ENCODE measurements at regions not wholly inside any gene's neighbourhood (a gene's known extent, or its start where the extent isn't known, plus 50 kb on each side); places are given as distances from the start of the nearest gene placed in this dataset.

DNA sequence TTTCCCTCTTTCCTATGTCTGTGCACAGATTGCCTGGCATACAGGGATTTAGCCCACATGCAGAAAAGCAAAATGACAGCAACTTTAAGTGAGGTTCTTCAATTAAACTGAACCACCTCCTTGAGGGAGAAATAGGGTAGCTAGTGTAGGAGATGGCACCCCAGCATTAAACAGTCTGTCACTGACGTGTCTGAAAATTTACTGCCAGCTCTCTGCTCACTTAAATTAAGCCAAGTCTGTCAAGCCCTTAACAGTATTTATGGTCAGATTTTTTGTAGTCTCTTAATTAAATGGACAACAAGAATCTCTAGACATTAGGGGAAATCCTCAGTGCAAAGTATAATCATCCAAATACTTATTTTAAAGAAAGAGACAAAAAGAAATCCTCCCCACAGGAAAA is 696.5 kb upstream of the PTBP2 start:
- Histone ChIP-seq H3K9me3 (ENCODE audit: low read depth, low read length) (no peaks in the 10 kb centered on the region; the same call in 1 of the 2 replicates), H3K36me3 (ENCODE audit: insufficient read depth, low read length) (no peaks in the 10 kb centered on the region), H3K4me3 (no peak overlapping the region), H3K27ac (no peak overlapping the region), H3K9ac (ENCODE audit: insufficient read length) (no peak overlapping the region)
- no peak for DNase-seq (ENCODE audit: low read depth, low spot score)
- TF ChIP-seq POLR2AphosphoS5 (IDR thresholded peaks at IDR 0.05; ENCODE audit: borderline replicate concordance, low read depth, low read length): no peak
- TF ChIP-seq FOXP2 (optimal IDR thresholded peaks at IDR 0.05; ENCODE audit: control extremely low read depth, extremely low read length, insufficient read depth): no peak
- no peak for TF ChIP-seq EZH2 (IDR thresholded peaks at IDR 0.05)

DNA sequence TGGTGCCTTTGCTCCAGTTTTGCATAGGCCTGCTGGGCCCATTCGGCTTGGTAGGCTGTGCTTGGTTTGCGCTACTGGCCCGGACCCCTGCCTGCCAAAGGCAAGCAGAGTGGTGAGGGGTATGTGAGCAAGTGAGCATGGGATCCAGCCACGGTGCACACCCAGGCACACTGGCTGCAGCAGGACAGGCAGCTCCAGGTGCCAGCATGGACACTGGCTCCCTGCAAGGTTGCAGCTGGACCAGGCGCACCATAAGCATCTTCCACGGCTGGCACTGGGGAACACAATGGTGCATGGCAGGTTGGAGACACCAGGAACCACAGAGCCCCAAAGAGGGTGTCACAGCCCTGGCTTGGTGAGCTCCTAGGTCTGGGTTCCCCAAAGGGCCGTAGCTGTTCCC is 693.5 kb upstream of the PTBP2 start:
- DNase-seq (ENCODE audit: low read depth, low spot score): no peak
- Histone ChIP-seq H3K36me3 (ENCODE audit: insufficient read depth, low read length) (no peaks in the 10 kb centered on the region), H3K27ac (no peak overlapping the region), H3K9ac (ENCODE audit: insufficient read length) (no peak overlapping the region), H3K4me3 (no peak overlapping the region), H3K9me3 (ENCODE audit: low read depth, low read length) (no peaks in the 10 kb centered on the region; the same call in 1 of the 2 replicates)
- TF ChIP-seq FOXP2 (optimal IDR thresholded peaks at IDR 0.05; ENCODE audit: control extremely low read depth, extremely low read length, insufficient read depth): no peak
- no peak for TF ChIP-seq EZH2 (IDR thresholded peaks at IDR 0.05)
- no peak for TF ChIP-seq POLR2AphosphoS5 (IDR thresholded peaks at IDR 0.05; ENCODE audit: borderline replicate concordance, low read depth, low read length)

DNA sequence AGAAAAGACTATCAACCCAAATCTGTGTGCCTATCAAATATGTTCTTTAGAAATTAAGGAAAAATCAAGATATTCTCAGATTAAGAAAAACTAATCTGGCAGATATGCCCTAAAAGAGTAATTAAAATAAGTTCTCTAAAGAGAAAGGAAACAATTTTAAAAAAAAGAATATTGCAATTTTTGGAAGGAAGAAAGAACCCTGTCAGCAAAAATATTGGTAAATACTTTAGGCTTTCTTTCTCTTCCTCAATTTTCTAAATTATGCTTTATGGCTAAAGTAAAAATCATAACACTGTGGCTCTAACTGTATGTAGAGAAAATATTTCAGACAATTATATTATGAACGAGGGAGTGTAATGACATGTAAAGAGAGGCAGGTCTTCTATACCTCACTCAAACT is 691.3 kb upstream of the PTBP2 start:
- no peaks in the 10 kb centered on the region for H3K36me3 ChIP-seq (ENCODE audit: insufficient read depth, low read length)
- no peak overlapping the region for H3K4me3 ChIP-seq
- no peak for TF ChIP-seq POLR2AphosphoS5 (IDR thresholded peaks at IDR 0.05; ENCODE audit: borderline replicate concordance, low read depth, low read length)
- no peak for TF ChIP-seq FOXP2 (optimal IDR thresholded peaks at IDR 0.05; ENCODE audit: control extremely low read depth, extremely low read length, insufficient read depth)
- no peak for TF ChIP-seq EZH2 (IDR thresholded peaks at IDR 0.05)
- no peaks in the 10 kb centered on the region; the same call in 1 of the 2 replicates for H3K9me3 ChIP-seq (ENCODE audit: low read depth, low read length)
- H3K9ac ChIP-seq (ENCODE audit: insufficient read length): no peak overlapping the region
- no peak for DNase-seq (ENCODE audit: low read depth, low spot score)
- no peak overlapping the region for H3K27ac ChIP-seq

DNA sequence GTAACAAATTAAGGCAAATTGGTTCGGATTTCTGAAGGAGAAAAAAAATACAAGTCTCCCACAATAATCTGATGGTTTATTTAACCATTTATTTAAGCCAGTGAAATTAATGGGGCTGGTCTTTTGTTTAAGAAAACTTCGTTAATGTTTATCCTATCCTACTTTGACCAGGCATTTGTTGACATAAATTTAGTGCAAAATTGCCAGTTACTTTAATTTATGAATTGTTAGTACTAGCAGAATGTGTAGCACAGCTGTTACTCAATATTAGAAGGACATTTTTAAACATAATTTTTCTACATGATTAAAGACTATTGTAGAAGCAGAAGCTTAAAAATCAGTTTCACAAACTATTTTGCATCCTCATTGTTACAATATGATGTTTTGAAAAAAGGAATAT is 687.6 kb upstream of the PTBP2 start:
- Histone ChIP-seq H3K9me3 (ENCODE audit: low read depth, low read length) (no peaks in the 10 kb centered on the region; the same call in 1 of the 2 replicates), H3K36me3 (ENCODE audit: insufficient read depth, low read length) (no peaks in the 10 kb centered on the region), H3K4me3 (no peak overlapping the region), H3K27ac (no peak overlapping the region), H3K9ac (ENCODE audit: insufficient read length) (no peak overlapping the region)
- TF ChIP-seq EZH2 (IDR thresholded peaks at IDR 0.05): no peak
- TF ChIP-seq POLR2AphosphoS5 (IDR thresholded peaks at IDR 0.05; ENCODE audit: borderline replicate concordance, low read depth, low read length): no peak
- TF ChIP-seq FOXP2 (optimal IDR thresholded peaks at IDR 0.05; ENCODE audit: control extremely low read depth, extremely low read length, insufficient read depth): no peak
- no peak for DNase-seq (ENCODE audit: low read depth, low spot score)

DNA sequence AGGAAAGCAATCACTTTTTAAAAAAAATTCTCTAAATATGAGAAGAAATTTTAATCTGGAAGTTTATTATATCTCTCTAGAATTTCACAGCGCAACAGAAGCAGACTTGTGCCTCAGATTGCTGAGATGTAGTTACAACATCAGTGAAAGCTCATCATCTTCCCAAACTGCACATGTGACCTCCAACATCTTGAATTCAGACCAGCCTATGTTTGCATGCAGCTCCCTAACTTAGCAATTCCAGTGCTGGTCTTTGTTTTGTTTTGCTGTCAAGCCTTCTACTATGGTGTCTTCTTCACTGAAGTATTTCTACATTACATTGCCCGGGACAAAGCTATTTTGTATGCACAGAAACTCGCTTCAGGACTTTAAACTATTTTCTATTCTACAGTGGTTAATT is 684.8 kb upstream of the PTBP2 start:
- TF ChIP-seq EZH2 (IDR thresholded peaks at IDR 0.05) (no peak), FOXP2 (optimal IDR thresholded peaks at IDR 0.05; ENCODE audit: control extremely low read depth, extremely low read length, insufficient read depth) (no peak)
- Histone ChIP-seq H3K36me3 (ENCODE audit: insufficient read depth, low read length) (no peaks in the 10 kb centered on the region), H3K27ac (no peak overlapping the region), H3K9me3 (ENCODE audit: low read depth, low read length) (no peaks in the 10 kb centered on the region), H3K9ac (ENCODE audit: insufficient read length) (no peak overlapping the region), H3K4me3 (no peak overlapping the region)
- DNase-seq (ENCODE audit: low read depth, low spot score): no peak

DNA sequence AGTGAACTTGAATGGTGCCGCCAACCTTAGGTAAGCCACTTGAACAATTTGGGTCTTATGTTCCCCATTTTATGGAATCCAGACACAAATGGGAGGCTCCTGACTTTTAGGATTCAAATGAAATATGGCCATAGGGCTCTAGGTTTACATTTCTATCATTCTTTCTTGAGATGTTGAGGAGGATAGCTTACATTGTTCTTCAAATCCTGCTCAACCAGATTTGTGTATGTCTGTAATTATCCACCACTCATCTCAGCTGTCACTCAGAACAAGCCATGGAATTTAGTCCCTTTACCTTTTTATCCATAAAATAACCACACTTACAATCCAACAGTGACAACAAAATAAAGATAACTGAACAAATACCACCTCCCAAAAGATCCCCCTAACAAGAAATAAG is 682.9 kb upstream of the PTBP2 start:
- H3K36me3 ChIP-seq (ENCODE audit: insufficient read depth, low read length): no peaks in the 10 kb centered on the region
- no peak overlapping the region for H3K9ac ChIP-seq (ENCODE audit: insufficient read length)
- H3K9me3 ChIP-seq (ENCODE audit: low read depth, low read length): no peaks in the 10 kb centered on the region
- no peak overlapping the region for H3K4me3 ChIP-seq
- DNase-seq (ENCODE audit: low read depth, low spot score): no peak
- no peak for TF ChIP-seq FOXP2 (optimal IDR thresholded peaks at IDR 0.05; ENCODE audit: control extremely low read depth, extremely low read length, insufficient read depth)
- no peak for TF ChIP-seq EZH2 (IDR thresholded peaks at IDR 0.05)
- no peak for TF ChIP-seq POLR2AphosphoS5 (IDR thresholded peaks at IDR 0.05; ENCODE audit: borderline replicate concordance, low read depth, low read length)
- no peak overlapping the region for H3K27ac ChIP-seq

DNA sequence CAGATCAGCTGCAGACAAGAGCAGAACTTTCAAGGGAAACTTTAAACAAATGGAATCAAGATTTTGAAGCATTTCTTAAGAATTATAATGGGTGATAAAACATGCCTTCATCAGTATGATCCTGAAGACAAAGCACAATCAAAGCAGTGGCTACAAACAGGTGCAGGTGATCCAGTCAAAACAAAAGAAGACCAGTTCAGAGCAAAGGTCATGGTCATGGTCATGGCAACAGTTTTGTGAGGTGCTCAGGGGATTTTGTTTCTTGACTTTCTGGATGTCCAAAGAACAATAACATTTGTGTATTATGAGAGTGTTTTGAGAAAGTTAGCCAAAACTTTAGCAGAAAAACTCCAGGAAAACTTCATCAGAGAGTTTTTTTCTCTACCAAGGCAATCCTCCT is 681.7 kb upstream of the PTBP2 start:
- Histone ChIP-seq H3K4me3 (no peak overlapping the region), H3K9ac (ENCODE audit: insufficient read length) (no peak overlapping the region), H3K9me3 (ENCODE audit: low read depth, low read length) (no peaks in the 10 kb centered on the region), H3K27ac (no peak overlapping the region), H3K36me3 (ENCODE audit: insufficient read depth, low read length) (no peaks in the 10 kb centered on the region)
- no peak for DNase-seq (ENCODE audit: low read depth, low spot score)
- TF ChIP-seq FOXP2 (optimal IDR thresholded peaks at IDR 0.05; ENCODE audit: control extremely low read depth, extremely low read length, insufficient read depth): no peak
- no peak for TF ChIP-seq EZH2 (IDR thresholded peaks at IDR 0.05)
- TF ChIP-seq POLR2AphosphoS5 (IDR thresholded peaks at IDR 0.05; ENCODE audit: borderline replicate concordance, low read depth, low read length): no peak

DNA sequence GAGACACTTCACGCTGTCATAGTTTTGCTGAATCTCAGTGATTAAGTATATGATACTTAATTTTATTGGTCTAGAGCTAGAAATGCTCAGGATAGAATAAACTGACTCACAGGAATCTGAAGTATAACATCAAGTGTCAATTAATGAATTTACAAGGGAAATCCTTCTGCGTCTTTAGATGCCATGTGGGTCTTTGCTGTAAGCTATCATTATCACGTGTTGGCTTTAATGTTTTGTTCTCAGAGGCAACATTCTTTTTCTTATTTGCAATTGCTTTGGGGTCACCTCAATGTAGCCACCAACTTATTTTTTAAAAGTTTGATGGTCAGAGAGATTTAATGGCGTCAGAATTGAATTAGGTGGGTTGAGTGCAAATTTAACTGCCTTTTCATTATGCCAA is 680.1 kb upstream of the PTBP2 start:
- TF ChIP-seq FOXP2 (optimal IDR thresholded peaks at IDR 0.05; ENCODE audit: control extremely low read depth, extremely low read length, insufficient read depth): no peak
- TF ChIP-seq POLR2AphosphoS5 (IDR thresholded peaks at IDR 0.05; ENCODE audit: borderline replicate concordance, low read depth, low read length): no peak
- no peak for TF ChIP-seq EZH2 (IDR thresholded peaks at IDR 0.05)
- H3K4me3 ChIP-seq: no peak overlapping the region
- no peaks in the 10 kb centered on the region for H3K9me3 ChIP-seq (ENCODE audit: low read depth, low read length)
- H3K27ac ChIP-seq: no peak overlapping the region
- no peak overlapping the region for H3K9ac ChIP-seq (ENCODE audit: insufficient read length)
- no peaks in the 10 kb centered on the region for H3K36me3 ChIP-seq (ENCODE audit: insufficient read depth, low read length)
- DNase-seq (ENCODE audit: low read depth, low spot score): no peak

DNA sequence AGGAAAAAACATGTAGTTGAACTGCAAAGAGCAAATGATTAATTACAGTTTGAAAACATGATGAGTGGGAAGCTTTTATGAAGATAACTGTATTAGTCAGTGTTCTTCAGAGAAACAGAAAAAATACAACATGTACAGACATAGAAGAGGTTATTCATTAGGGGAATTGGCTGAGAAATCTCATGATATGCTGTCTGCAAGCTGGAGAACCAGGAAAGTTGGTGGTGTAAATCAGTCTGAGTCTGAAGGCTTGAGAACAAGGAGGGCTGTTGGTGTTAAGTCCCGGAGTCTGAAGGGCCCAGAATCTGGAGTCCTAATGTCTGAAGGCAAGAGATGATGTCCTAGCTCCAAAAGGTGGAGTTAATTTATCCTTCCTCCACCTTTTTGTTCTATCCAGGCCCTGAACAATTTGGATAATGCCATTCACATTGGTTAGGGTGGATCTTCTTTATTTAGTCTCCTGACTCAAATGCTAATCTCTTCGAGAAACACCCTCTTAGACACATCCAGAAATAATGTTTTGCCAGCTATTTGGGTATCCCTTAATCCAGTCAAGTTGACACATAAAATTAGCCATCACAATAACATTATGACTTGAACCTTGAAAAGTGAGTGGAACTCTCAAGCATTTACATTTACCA is 672.9 kb upstream of the PTBP2 start:
- H3K9ac ChIP-seq (ENCODE audit: insufficient read length): no peak overlapping the region
- H3K9me3 ChIP-seq (ENCODE audit: low read depth, low read length): no peaks in the 10 kb centered on the region
- DNase-seq (ENCODE audit: low read depth, low spot score): no peak
- H3K36me3 ChIP-seq (ENCODE audit: insufficient read depth, low read length): no peaks in the 10 kb centered on the region
- TF ChIP-seq FOXP2 (optimal IDR thresholded peaks at IDR 0.05; ENCODE audit: control extremely low read depth, extremely low read length, insufficient read depth): no peak
- H3K4me3 ChIP-seq: no peak overlapping the region
- H3K27ac ChIP-seq: 0 out of 2 replicates have a peak overlapping the region, but pooled peaks have one; percentile 13

All from SK-N-MC (cell line).